GM10266 (cell line): ENCODE measurements at regions not wholly inside any gene's neighbourhood (a gene's known extent, or its start where the extent isn't known, plus 50 kb on each side); places are given as distances from the start of the nearest gene placed in this dataset.
"Not testable (repeated sequence)": the region's sequence is repeated elsewhere in the genome, so short reads cannot be mapped to it uniquely, and the experiment has no call there.

Experiments
- DNase-seq: peaks from one replicate; pipeline ENCODE4 v3.0.0; 2012; ENCODE audit errors: extremely low spot score
- TF ChIP-seq, protein P1 (sequence below): IDR thresholded peaks from 2 replicates; pipeline ENCODE4 v1.5.1; 2012; ENCODE audit warnings: mild to moderate bottlenecking, low read depth; ENCODE audit not compliant: control insufficient read depth, insufficient read depth; ENCODE audit errors: missing control alignments

GRCh38 chr20:59482351-59483187, 121.8 kb upstream of the PHACTR3 start:
- TF ChIP-seq, protein P1, sequence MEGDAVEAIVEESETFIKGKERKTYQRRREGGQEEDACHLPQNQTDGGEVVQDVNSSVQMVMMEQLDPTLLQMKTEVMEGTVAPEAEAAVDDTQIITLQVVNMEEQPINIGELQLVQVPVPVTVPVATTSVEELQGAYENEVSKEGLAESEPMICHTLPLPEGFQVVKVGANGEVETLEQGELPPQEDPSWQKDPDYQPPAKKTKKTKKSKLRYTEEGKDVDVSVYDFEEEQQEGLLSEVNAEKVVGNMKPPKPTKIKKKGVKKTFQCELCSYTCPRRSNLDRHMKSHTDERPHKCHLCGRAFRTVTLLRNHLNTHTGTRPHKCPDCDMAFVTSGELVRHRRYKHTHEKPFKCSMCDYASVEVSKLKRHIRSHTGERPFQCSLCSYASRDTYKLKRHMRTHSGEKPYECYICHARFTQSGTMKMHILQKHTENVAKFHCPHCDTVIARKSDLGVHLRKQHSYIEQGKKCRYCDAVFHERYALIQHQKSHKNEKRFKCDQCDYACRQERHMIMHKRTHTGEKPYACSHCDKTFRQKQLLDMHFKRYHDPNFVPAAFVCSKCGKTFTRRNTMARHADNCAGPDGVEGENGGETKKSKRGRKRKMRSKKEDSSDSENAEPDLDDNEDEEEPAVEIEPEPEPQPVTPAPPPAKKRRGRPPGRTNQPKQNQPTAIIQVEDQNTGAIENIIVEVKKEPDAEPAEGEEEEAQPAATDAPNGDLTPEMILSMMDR: no peak

GRCh38 chr20:59483481-59483880, 120.9 kb upstream of the PHACTR3 start:
- DNase-seq: no peak
- TF ChIP-seq, protein P1: no peak

More at GRCh38 chr20:59482351-59483187, 121.8 kb upstream of the PHACTR3 start:
- DNase-seq: no peak

- TF ChIP-seq, protein P1: no peak
- DNase-seq: no peak
Measured at GRCh38 chr20:59484228-59484627, 120.1 kb upstream of the PHACTR3 start.

DNA sequence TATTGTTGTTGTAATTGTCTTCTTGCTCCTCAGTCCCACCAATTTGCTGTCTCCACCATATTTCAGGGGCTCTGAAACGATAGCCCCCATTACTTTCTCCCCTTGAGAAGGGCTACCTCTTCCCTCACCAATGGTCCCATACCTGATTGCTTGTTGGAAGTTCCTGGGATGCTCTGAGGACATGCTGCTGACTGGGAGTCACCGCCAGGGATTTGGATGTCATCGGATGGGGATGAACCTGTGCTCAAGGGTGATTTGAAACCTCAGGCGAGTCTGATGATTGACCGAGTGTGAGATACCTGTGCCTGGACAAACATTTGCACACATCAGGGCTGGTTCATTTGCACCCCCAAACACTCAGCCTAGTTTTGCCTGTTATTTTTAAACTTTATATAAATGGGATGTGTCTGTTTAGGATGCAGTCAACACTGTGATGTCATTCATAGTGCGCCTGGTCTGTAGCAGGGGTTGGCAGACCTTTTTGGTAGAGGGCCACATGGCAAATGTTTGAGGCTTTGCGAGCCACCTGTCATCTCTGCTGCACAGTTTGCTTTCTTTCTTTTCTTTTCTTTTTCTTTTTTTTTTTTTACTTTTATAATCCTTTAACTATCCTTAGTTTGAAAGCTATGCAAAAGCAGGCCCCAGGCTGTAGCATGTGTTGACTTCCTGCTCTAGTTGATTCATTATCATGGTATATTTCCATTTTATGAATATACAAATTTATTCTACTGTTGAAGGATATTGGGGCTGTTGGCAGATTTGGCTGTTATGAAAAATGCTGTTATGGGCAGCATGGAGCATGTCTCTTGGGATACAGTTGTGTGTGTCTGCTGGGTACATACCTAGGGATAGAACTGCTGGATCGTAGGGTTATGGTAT, 118.5 kb upstream of the PHACTR3 start:
- TF ChIP-seq, protein P1: no peak
- no peak for DNase-seq

DNA sequence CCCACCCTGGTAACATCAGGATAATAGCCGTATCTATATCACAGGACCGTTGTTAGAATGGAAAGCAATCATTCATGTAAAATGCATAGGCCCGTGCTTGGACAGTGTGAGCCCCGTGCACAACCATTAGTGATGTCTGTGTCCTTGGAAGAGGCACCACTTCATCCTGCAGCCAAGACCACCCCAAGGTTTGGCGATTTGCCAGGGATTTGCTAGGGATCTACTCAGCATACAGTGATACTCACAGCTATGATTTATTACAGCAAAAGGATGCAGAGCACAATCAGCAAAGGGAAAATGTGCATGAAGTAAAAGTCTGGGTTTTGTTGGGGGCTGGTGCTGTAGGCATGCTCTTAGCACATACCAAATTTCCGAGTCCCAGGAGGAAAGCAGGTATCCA, 115.9 kb upstream of the PHACTR3 start:
- not testable (repeated sequence) for DNase-seq

DNA sequence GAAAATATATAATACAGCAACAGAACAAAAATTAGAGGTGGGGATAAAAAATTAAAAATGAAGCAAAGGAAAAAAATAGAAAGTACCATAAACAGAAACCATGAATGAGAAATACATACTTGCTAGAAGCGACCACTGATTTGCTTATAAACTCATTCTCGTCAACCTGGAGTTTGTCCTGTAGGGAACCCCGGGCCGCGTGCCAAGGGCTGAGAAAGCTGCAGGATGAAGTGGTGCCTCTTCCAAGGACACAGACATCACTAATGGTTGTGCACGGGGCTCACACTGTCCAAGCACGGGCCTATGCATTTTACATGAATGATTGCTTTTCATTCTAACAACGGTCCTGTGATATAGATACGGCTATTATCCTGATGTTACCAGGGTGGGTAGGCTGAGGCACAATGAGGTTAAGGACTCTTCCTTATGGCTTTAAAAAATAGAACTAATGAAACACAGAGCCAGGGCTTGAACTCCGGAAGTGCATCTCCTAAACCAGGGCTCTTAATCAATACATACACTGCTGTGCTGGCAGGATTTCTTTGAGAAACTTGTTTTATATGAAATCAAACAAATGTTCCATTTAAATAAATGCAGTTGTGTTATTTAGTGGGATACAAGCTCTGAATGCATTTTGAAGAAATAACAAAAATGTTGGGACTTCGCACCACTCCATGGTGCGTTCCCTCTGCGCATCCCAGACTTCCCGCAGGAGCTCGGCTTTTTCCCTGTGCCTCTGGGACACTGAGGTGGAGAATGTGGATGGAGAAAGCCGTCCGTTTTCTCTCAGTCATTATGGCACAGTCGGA, 113.9 kb upstream of the PHACTR3 start:
- not testable (repeated sequence) for DNase-seq

DNA sequence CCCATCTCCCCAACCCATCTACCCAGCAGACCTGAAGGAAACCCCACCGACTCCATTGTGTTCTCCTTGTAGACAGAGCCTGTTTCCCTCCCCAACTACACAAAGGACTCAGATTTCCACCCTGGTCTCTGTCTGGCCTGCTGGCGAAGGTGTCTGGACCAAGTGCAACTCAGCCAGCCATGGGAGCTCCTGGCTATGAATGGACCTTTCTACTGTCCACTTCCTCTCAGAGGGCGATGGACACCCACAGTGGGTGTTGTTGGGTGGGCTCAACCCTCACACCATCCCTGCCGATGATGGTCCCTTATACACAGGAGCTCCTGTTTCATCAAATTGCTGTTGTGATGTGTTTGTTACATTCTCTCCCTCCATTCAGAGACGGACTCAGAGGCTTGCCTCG, 112.5 kb upstream of the PHACTR3 start:
- DNase-seq: no peak
- TF ChIP-seq, protein P1: no peak
